Natural killer cell (primary cell): ENCODE measurements at regions not wholly inside any gene's neighbourhood (a gene's known extent, or its start where the extent isn't known, plus 50 kb on each side); places are given as distances from the start of the nearest gene placed in this dataset.

Source experiments
- ATAC-seq, 3 donors: fragments of 150-1000 bp in 2 of 3; fragments of 200-7000 bp in 1 of 3; cut with Tn5 transposase; 1 replicate in 1 of 3; 2 replicates in 2 of 3; pipeline ENCODE4 v1.10.0; 2021; ENCODE audit warnings: mild to moderate bottlenecking in 2 of 3, moderate library complexity in 2 of 3
- DNase-seq, 2 donors: peaks; one replicate each; pipeline versions ENCODE4 v3.0.0 to v3.0.0-alpha.2; 2013 to 2021; ENCODE audit warnings: mixed read lengths in 1 of 2
- H3K27ac ChIP-seq: one replicate; pipeline ENCODE4 v1.5.1; 2013; ENCODE audit warnings: mild to moderate bottlenecking, low read length
- H3K27me3 ChIP-seq: one replicate; pipeline ENCODE4 v1.6.1; 2013; ENCODE audit warnings: low read length; ENCODE audit not compliant: control insufficient read depth, insufficient read depth
- H3K36me3 ChIP-seq: one replicate; pipeline ENCODE4 v1.6.1; 2013; ENCODE audit warnings: low read length; ENCODE audit not compliant: control insufficient read depth, insufficient read depth
- H3K4me1 ChIP-seq: one replicate; pipeline ENCODE4 v1.6.1; 2013; ENCODE audit warnings: low read length; ENCODE audit not compliant: control insufficient read depth, insufficient read depth
- H3K4me3 ChIP-seq: one replicate; pipeline ENCODE4 v1.5.1; 2013; ENCODE audit warnings: low read length
- H3K9me3 ChIP-seq: one replicate; pipeline ENCODE4 v1.6.1; 2013; ENCODE audit warnings: low read length; ENCODE audit not compliant: control insufficient read depth, insufficient read depth
- H3K27ac Mint-ChIP-seq, 2 donors: one replicate each; pipeline ENCODE4 v1.8.0; 2022; ENCODE audit warnings: mild to moderate bottlenecking in 2 of 2, mixed read lengths in 2 of 2, moderate library complexity in 1 of 2
- H3K27me3 Mint-ChIP-seq, 2 donors: one replicate each; pipeline ENCODE4 v1.8.0; 2022; ENCODE audit warnings: low read depth in 2 of 2, mixed read lengths in 2 of 2
- H3K36me3 Mint-ChIP-seq: one replicate; pipeline ENCODE4 v1.8.0; 2022; ENCODE audit warnings: mixed read lengths
- H3K4me1 Mint-ChIP-seq, 2 donors: one replicate each; pipeline ENCODE4 v1.8.0; 2022; ENCODE audit warnings: mixed read lengths in 2 of 2
- H3K4me3 Mint-ChIP-seq: one replicate; pipeline ENCODE4 v1.8.0; 2022; ENCODE audit warnings: mild to moderate bottlenecking, moderate library complexity, mixed read lengths
- H3K9me3 Mint-ChIP-seq, 2 donors: one replicate each; pipeline ENCODE4 v1.8.0; 2022; ENCODE audit warnings: mixed read lengths in 2 of 2
- WGBS: methylation state at CpG from one replicate; pipeline ENCODE4 v1.1.7; 2013; ENCODE audit warnings: missing lambda C conversion rate; ENCODE audit not compliant: insufficient coverage; 5-methylcytosine and 5-hydroxymethylcytosine counted together
- intact Hi-C: fragments of 100-400 bp; cut with micrococcal nuclease; formaldehyde crosslinking; loops from one replicate; pipeline ENCODE4 v1.14.2; 2022
- TF ChIP-seq, protein P1 (sequence below): fragments of 200-600 bp; IDR thresholded peaks from one replicate; pipeline ENCODE4 v1.8.0; 2022; ENCODE audit warnings: antibody characterized with exemption

DNA sequence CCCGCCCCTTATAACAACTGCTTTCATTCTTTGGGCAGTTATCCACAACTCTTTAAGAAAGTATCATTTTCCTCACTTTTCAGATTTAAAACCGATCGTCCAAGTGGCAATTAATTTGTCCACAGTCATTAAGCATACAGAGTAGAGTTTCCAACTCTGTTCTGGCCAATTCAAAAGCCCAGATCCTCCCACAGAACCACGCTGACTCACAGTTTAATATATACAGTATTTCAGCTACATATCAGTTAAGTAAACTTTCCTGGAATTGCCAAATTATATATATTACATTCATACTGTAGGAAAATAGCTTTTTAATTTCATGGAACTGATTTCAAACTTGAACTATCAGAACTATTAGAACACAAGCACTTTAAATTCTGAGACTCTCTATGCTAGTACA, 163.8 kb upstream of the ESRRG start:
- H3K36me3 ChIP-seq, result no peaks in the 10 kb centered on the region
- H3K27me3 ChIP-seq, result no peaks in the 10 kb centered on the region
- Mint-ChIP-seq H3K27me3 (no peaks in the 10 kb centered on the region), H3K4me3 (no peak overlapping the region), H3K9me3 (peaks cover 3 to 7% of the 10 kb centered on the region in 2 donors), H3K4me1 (no peaks in the 10 kb centered on the region), H3K36me3 (no peaks in the 10 kb centered on the region), H3K27ac (no peak overlapping the region)
- no peak overlapping the region for H3K27ac ChIP-seq
- no peak for ATAC-seq
- no peak for DNase-seq
- TF ChIP-seq, protein P1, sequence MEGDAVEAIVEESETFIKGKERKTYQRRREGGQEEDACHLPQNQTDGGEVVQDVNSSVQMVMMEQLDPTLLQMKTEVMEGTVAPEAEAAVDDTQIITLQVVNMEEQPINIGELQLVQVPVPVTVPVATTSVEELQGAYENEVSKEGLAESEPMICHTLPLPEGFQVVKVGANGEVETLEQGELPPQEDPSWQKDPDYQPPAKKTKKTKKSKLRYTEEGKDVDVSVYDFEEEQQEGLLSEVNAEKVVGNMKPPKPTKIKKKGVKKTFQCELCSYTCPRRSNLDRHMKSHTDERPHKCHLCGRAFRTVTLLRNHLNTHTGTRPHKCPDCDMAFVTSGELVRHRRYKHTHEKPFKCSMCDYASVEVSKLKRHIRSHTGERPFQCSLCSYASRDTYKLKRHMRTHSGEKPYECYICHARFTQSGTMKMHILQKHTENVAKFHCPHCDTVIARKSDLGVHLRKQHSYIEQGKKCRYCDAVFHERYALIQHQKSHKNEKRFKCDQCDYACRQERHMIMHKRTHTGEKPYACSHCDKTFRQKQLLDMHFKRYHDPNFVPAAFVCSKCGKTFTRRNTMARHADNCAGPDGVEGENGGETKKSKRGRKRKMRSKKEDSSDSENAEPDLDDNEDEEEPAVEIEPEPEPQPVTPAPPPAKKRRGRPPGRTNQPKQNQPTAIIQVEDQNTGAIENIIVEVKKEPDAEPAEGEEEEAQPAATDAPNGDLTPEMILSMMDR, result no peak
- H3K4me1 ChIP-seq, result no peaks in the 10 kb centered on the region
- WGBS, result 90% methylated on average over 4 of the region's 4 CpGs
- intact Hi-C loops, result no loop called here
- no peaks in the 10 kb centered on the region for H3K9me3 ChIP-seq
- H3K4me3 ChIP-seq, result no peak overlapping the region

DNA sequence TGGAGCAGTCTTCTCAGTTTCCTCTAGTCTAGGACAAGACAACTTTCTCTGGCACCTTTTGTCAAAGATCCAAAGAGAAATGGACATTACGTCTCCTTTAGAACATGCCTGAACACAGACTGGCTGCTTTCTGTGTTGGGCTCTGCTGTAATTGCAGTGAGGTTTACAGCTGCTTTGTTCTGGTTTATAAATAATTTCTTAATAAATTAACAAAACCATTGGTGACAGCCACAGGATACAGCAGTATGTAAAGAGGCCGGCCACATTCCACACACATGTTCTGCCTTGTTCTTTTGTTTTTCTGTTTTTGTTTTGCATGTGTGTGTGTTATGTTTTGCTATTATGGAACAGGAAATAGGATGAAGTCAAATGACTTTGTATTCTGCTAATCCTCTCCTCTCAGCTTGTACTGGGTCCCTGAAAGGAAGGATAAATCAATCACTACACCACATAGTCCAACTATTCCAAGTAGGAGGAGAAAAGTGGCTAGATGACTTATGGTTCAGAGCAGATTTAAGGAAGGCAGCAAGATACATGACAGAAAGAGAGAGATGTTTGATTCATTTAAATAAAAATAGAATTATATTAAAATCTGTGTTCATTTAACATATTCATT, 161.5 kb upstream of the ESRRG start:
- no peak overlapping the region for H3K27ac ChIP-seq
- H3K27ac Mint-ChIP-seq, result no peak overlapping the region
- 0% methylated on average over 1 of the region's 2 CpGs for WGBS
- no peak overlapping the region for H3K4me3 ChIP-seq
- H3K9me3 ChIP-seq, result no peaks in the 10 kb centered on the region
- H3K27me3 ChIP-seq, result no peaks in the 10 kb centered on the region
- peaks cover 3 to 7% of the 10 kb centered on the region in 2 donors for H3K9me3 Mint-ChIP-seq
- no peak for ATAC-seq
- TF ChIP-seq, protein P1, result no peak
- H3K36me3 Mint-ChIP-seq, result no peaks in the 10 kb centered on the region
- no peak overlapping the region for H3K4me3 Mint-ChIP-seq
- H3K4me1 Mint-ChIP-seq, result no peaks in the 10 kb centered on the region
- no peaks in the 10 kb centered on the region for H3K4me1 ChIP-seq
- no peak for DNase-seq
- no peaks in the 10 kb centered on the region for H3K27me3 Mint-ChIP-seq
- H3K36me3 ChIP-seq, result no peaks in the 10 kb centered on the region
- intact Hi-C loops, result no loop called here

DNA sequence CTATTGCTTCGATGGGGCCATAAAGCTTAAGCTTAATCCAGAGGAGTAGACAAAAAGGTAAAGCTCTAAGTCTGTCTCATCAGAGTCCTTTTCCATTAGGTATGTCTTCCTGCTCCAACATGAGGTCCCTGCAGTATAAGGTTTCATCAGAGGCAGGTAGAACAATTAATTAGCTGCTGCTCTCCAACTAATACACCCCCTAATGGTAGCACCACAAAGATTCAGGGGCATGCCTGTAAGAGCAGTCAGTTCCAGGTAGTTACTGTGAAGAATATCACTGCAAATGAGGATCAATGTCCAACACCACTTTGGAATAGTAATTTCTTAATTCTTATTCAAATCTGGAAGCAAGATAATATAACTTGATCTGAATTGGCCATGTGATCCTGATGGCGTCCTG, 160.3 kb upstream of the ESRRG start:
- ATAC-seq (no peak), DNase-seq (no peak)
- Mint-ChIP-seq H3K4me1 (no peaks in the 10 kb centered on the region), H3K27ac (no peak overlapping the region), H3K9me3 (peaks cover 4 to 7% of the 10 kb centered on the region in 2 donors), H3K4me3 (no peak overlapping the region), H3K27me3 (no peaks in the 10 kb centered on the region), H3K36me3 (no peaks in the 10 kb centered on the region)
- Histone ChIP-seq H3K4me1 (no peaks in the 10 kb centered on the region), H3K36me3 (no peaks in the 10 kb centered on the region), H3K4me3 (no peak overlapping the region), H3K27me3 (no peaks in the 10 kb centered on the region), H3K27ac (no peak overlapping the region), H3K9me3 (no peaks in the 10 kb centered on the region)
- 88% methylated on average over 1 of the region's 2 CpGs for WGBS
- intact Hi-C loops, result no loop called here
- TF ChIP-seq, protein P1, result no peak

DNA sequence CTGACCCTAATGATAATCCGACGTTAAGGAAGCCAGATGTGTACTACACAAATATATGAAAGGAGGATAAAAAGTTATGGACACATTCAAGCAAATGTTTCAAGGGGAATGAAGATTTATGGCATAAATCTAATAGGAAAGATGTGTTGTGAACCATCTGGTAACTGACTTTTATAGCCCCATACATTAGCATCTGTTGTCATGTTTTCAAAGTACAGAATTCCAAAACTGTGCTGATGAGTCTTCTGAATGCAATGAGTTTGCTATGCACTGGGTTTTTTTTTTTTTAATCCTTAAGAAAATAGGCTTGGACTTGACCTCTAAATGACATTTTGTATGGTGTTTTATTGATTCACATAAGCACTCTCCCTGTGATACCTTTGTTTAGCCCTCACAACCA, 158.5 kb upstream of the ESRRG start:
- H3K9me3 Mint-ChIP-seq, result peaks cover 7 to 12% of the 10 kb centered on the region in 2 donors
- H3K4me3 Mint-ChIP-seq, result no peak overlapping the region
- WGBS, result 100% methylated on average over 2 of the region's 2 CpGs
- H3K27me3 ChIP-seq, result no peaks in the 10 kb centered on the region
- no peaks in the 10 kb centered on the region for H3K4me1 Mint-ChIP-seq
- no peaks in the 10 kb centered on the region for H3K36me3 ChIP-seq
- ATAC-seq (no peak), DNase-seq (no peak)
- intact Hi-C loops, result no loop called here
- no peak overlapping the region for H3K4me3 ChIP-seq
- H3K27ac ChIP-seq, result no peak overlapping the region
- TF ChIP-seq, protein P1, result no peak
- H3K9me3 ChIP-seq, result no peaks in the 10 kb centered on the region
- no peaks in the 10 kb centered on the region for H3K4me1 ChIP-seq
- no peak overlapping the region for H3K27ac Mint-ChIP-seq
- no peaks in the 10 kb centered on the region for H3K36me3 Mint-ChIP-seq
- H3K27me3 Mint-ChIP-seq, result no peaks in the 10 kb centered on the region
